NCI-H446 treated with DMSO at 0.1 percent for 48 hours (cell line): ENCODE measurements at regions not wholly inside any gene's neighbourhood (a gene's known extent, or its start where the extent isn't known, plus 50 kb on each side); places are given as distances from the start of the nearest gene placed in this dataset.

Experiments used
- DNase-seq: peaks from one replicate; lab custom pipeline; 2025; lab: John Stamatoyannopoulos, UW

GRCh38 chr4:137067735-137068134 is 464.6 kb downstream of the PCDH18 start:
- no peak for DNase-seq

- DNase-seq = no peak
Observed at GRCh38 chr4:137065311-137065710, 467.0 kb downstream of the PCDH18 start.

GRCh38 chr4:137063961-137064360 is 468.3 kb downstream of the PCDH18 start:
- DNase-seq = no peak

GRCh38 chr4:137043184-137043583 is 489.1 kb downstream of the PCDH18 start:
- no peak for DNase-seq

GRCh38 chr4:137039370-137039769 is 492.9 kb downstream of the PCDH18 start:
- no peak for DNase-seq

- DNase-seq = peak; percentile 97
Observed at GRCh38 chr4:137032222-137032621, 500.1 kb downstream of the PCDH18 start.

- no peak for DNase-seq
Observed at GRCh38 chr4:137029026-137029425, 503.3 kb downstream of the PCDH18 start.

- DNase-seq = no peak
Observed at GRCh38 chr4:137025484-137026059, 506.7 kb downstream of the PCDH18 start.

GRCh38 chr4:137015426-137016409 is 516.6 kb downstream of the PCDH18 start:
- DNase-seq = no peak

- DNase-seq = no peak
Observed at GRCh38 chr4:137000432-137000831, 531.9 kb downstream of the PCDH18 start.

- DNase-seq = no peak
Observed at GRCh38 chr4:136992032-136992431, 540.3 kb downstream of the PCDH18 start.

GRCh38 chr4:136985683-136986082 is 546.6 kb downstream of the PCDH18 start:
- DNase-seq = no peak

- DNase-seq = no peak
Observed at GRCh38 chr4:136967069-136967468, 565.2 kb downstream of the PCDH18 start.

GRCh38 chr4:136965478-136965877 is 566.8 kb downstream of the PCDH18 start:
- DNase-seq = no peak

GRCh38 chr4:136962868-136963267 is 569.4 kb downstream of the PCDH18 start:
- no peak for DNase-seq

GRCh38 chr4:136946307-136946907 is 585.9 kb downstream of the PCDH18 start:
- DNase-seq = no peak

GRCh38 chr4:136939781-136940180 is 592.5 kb downstream of the PCDH18 start:
- peak; percentile 39 for DNase-seq

GRCh38 chr4:136935871-136936270 is 596.4 kb downstream of the PCDH18 start:
- DNase-seq = no peak

GRCh38 chr4:136935305-136935704 is 597.0 kb downstream of the PCDH18 start:
- no peak for DNase-seq

- no peak for DNase-seq
Observed at GRCh38 chr4:136934601-136935000, 597.7 kb downstream of the PCDH18 start.

- no peak for DNase-seq
Observed at GRCh38 chr4:136931781-136932180, 600.5 kb downstream of the PCDH18 start.

- DNase-seq = no peak
Observed at GRCh38 chr4:136928957-136929411, 603.3 kb downstream of the PCDH18 start.

- DNase-seq = peak; percentile 32
Observed at GRCh38 chr4:136927172-136927571, 605.1 kb downstream of the PCDH18 start.
